ENCODE measurements at regions not wholly inside any gene's neighbourhood (a gene's known extent, or its start where the extent isn't known, plus 50 kb on each side); places are given as distances from the start of the nearest gene placed in this dataset.

- no peak for DNase-seq (ENCODE audit: low read depth)
- TF ChIP-seq, protein P1, sequence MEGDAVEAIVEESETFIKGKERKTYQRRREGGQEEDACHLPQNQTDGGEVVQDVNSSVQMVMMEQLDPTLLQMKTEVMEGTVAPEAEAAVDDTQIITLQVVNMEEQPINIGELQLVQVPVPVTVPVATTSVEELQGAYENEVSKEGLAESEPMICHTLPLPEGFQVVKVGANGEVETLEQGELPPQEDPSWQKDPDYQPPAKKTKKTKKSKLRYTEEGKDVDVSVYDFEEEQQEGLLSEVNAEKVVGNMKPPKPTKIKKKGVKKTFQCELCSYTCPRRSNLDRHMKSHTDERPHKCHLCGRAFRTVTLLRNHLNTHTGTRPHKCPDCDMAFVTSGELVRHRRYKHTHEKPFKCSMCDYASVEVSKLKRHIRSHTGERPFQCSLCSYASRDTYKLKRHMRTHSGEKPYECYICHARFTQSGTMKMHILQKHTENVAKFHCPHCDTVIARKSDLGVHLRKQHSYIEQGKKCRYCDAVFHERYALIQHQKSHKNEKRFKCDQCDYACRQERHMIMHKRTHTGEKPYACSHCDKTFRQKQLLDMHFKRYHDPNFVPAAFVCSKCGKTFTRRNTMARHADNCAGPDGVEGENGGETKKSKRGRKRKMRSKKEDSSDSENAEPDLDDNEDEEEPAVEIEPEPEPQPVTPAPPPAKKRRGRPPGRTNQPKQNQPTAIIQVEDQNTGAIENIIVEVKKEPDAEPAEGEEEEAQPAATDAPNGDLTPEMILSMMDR (conservative IDR thresholded peaks at IDR 0.05; ENCODE audit: low read depth, low read length) = no peak
- H3K4me3 ChIP-seq (ENCODE audit: low read depth, low read length) = no peak overlapping the region
Observed at GRCh38 chr20:60791823-60792222, 460.2 kb upstream of the CDH4 start.

GRCh38 chr20:60792941-60793340 lies 459.1 kb upstream of the CDH4 start:
- no peak for DNase-seq (ENCODE audit: low read depth)
- TF ChIP-seq, protein P1 (conservative IDR thresholded peaks at IDR 0.05; ENCODE audit: low read depth, low read length) = no peak
- H3K4me3 ChIP-seq (ENCODE audit: low read depth, low read length) = no peak overlapping the region

DNA sequence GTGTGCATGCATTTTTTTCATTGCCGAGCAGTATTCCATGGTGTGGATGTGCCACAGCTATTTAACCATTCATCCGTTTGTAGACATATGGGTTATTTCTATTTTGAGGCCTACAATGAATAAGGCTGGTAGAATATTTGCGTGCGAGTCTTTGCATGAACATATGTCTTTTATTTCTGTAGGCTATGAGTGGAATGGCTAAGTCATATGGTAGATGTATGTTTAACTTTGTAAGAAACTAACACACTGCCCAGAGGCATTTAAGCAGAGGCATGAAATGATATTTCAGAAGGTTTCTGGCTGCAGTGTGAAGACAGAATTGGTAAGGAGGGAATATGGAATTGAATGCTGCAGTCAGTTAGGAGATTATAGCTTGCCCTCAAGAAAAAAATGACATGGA lies 457.4 kb upstream of the CDH4 start:
- no peak overlapping the region for H3K4me3 ChIP-seq (ENCODE audit: low read depth, low read length)
- no peak for DNase-seq (ENCODE audit: low read depth)
- TF ChIP-seq, protein P1 (conservative IDR thresholded peaks at IDR 0.05; ENCODE audit: low read depth, low read length) = no peak

DNA sequence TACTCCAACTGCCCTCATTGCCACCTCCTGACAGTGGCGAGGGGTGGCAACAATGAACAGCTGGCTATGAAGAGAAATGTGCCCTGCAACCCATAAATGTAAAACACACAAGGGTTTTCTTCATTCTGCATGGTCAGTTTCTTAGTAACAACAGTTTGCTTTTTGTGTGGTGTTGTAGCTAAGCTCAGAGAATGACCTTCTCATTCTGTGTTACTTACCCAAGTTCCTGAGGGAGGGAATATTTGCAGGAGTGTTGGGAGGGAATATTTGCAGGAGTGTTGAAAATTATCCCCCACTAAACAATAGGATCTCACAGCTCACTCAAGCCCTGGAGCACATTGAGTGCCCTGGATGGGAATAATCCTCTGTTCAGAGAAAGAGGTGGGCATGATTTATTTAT lies 456.4 kb upstream of the CDH4 start:
- TF ChIP-seq, protein P1 (conservative IDR thresholded peaks at IDR 0.05; ENCODE audit: low read depth, low read length) = no peak
- no peak for DNase-seq (ENCODE audit: low read depth)
- no peak overlapping the region for H3K4me3 ChIP-seq (ENCODE audit: low read depth, low read length)

GRCh38 chr20:60800185-60800584 lies 451.9 kb upstream of the CDH4 start:
- DNase-seq (ENCODE audit: low read depth) = no peak
- TF ChIP-seq, protein P1 (conservative IDR thresholded peaks at IDR 0.05; ENCODE audit: low read depth, low read length) = no peak
- no peak overlapping the region for H3K4me3 ChIP-seq (ENCODE audit: low read depth, low read length)

DNA sequence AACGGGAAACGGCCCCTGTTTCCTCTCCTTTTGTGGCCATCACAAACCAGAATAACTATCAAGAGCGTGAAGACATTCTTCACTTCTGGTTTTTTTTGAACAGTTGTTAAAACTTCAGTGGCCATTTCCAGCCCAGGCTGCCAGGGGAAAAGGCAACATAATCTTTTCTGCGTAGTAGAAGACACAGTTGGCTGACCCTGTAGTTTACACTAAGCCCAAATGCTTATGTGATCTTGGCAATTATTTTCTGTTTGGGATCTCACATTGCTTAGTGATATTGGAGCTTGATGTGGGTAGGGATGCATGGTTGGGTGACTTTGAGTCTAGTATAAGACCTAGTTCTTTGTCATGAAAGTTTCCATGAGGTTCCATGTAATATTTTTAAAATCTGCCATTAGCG lies 449.4 kb upstream of the CDH4 start:
- no peak for DNase-seq (ENCODE audit: low read depth)
- TF ChIP-seq, protein P1 (conservative IDR thresholded peaks at IDR 0.05; ENCODE audit: low read depth, low read length) = no peak
- H3K4me3 ChIP-seq (ENCODE audit: low read depth, low read length) = no peak overlapping the region

DNA sequence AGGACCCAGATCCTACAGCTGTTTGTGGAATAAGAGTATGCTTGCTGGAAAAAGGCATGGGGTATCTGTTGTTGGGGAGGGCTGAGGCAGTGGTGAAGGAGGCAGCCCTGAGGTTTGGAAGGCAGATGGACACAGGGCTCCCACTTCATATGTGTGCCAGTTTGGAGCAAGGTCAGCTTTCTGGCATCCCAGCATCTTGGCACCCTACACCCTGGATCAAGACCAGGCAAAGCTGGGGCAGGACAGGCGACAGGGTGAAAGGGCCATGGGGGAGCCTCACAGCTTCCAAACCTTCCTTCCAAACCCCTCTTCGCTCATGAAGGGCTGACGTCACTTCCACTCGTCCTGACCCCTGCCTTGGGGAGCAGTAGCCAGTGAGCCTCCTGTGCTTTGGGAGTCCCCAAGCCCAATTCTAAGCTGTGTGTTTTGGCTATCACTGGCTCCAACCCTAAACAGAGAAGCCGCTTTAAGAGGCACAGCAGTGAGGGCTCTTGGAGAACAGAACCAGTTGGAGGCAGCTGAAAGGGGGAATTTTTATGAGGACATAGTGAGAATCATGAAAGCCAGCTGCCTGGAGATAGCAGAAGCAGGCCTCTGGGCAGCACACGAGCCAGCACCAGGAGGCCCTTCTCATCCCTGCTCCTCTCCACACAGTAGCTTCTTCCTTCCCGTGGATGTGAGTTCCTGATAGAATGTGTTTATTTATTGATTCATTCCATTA lies 448.6 kb upstream of the CDH4 start:
- H3K4me3 ChIP-seq (ENCODE audit: low read depth, low read length) = no peak overlapping the region
- DNase-seq (ENCODE audit: low read depth) = no peak
- TF ChIP-seq, protein P1 (conservative IDR thresholded peaks at IDR 0.05; ENCODE audit: low read depth, low read length) = no peak
